Mammary epithelial cell (primary cell): ENCODE measurements at regions not wholly inside any gene's neighbourhood (a gene's known extent, or its start where the extent isn't known, plus 50 kb on each side); places are given as distances from the start of the nearest gene placed in this dataset.

Experiments
- CTCF ChIP-seq, 2 donors: IDR thresholded peaks in 1 of 2; conservative IDR thresholded peaks in 1 of 2; 2 replicates each; pipeline ENCODE4 v1.5.1; 2011 to 2012; ENCODE audit warnings: inconsistent platforms in 2 of 2, low read length in 2 of 2, mild to moderate bottlenecking in 2 of 2, control low read depth in 1 of 2, low read depth in 1 of 2; ENCODE audit not compliant: insufficient read depth in 1 of 2; ENCODE audit errors: extremely low read depth in 1 of 2
- EZH2 ChIP-seq: IDR thresholded peaks from 2 replicates; pipeline ENCODE4 v1.6.1; 2012; ENCODE audit warnings: low read length, inconsistent platforms, borderline replicate concordance

GRCh38 chr15:70523616-70524015, 239.7 kb downstream of the UACA start:
- TF ChIP-seq CTCF (conservative IDR thresholded peaks at IDR 0.05 in 1 of 2, IDR thresholded peaks at IDR 0.05 in 1 of 2; ENCODE audit: extremely low read depth in 1 of 2, insufficient read depth in 1 of 2, low read depth in 1 of 2, low read length in 2 of 2) (no peak), EZH2 (no peak)
